ENCODE measurements at regions not wholly inside any gene's neighbourhood (a gene's known extent, or its start where the extent isn't known, plus 50 kb on each side); places are given as distances from the start of the nearest gene placed in this dataset.
"Not testable (repeated sequence)": the region's sequence is repeated elsewhere in the genome, so short reads cannot be mapped to it uniquely, and the experiment has no call there.

DNA sequence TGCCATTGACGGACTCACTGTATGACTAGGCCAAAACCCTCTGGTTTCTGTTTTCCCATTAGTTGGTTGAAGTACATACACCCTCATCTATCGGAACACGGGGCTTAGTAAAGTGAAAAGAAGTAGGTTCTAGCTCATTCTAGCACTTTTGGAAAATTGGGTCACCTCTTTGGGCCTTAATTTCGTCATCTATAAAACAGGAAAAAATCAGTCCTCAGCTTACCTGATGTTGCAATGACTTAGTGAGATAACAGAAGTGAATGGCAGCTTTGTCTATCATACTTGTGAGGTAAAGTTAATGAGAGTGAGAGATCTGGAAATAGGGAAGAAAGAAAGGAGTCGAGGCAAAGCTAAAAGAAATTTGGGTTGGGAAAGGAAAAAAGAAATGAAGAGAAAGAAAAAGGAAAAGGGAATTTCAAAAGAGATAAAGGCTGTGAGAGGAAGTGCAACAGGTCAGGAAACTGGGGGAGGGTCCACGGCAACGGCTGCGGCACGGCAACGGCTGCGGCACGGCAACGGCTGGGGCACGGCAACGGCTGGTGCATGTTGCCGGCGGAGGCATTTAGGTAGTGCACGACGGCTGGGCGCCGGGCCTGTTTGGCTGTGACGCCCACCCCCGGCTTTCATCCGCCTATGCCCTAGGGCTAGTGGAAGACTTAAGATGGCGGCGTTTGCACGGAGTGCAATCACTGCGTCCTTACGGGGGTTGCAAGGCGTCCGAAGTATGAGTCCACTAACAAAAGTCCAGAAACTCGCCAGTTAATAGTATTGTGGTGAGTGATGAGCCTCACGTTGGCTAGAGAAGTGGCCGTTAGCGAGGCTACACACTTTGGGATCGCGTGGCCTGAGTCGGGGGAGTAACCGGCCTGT is 91.4 kb upstream of the XIST start:
- H3K27ac ChIP-seq (ENCODE audit: low read depth in 1 of 3, low read length in 2 of 3), result peak overlapping the region; percentile 72 to 95 (median 86)
- no peak for FAIRE-seq
- no peaks in the 10 kb centered on the region for H3K9me3 ChIP-seq (ENCODE audit: control insufficient read depth in 2 of 2, insufficient read depth in 1 of 2, low read depth in 1 of 2, low read length in 1 of 2)

DNA sequence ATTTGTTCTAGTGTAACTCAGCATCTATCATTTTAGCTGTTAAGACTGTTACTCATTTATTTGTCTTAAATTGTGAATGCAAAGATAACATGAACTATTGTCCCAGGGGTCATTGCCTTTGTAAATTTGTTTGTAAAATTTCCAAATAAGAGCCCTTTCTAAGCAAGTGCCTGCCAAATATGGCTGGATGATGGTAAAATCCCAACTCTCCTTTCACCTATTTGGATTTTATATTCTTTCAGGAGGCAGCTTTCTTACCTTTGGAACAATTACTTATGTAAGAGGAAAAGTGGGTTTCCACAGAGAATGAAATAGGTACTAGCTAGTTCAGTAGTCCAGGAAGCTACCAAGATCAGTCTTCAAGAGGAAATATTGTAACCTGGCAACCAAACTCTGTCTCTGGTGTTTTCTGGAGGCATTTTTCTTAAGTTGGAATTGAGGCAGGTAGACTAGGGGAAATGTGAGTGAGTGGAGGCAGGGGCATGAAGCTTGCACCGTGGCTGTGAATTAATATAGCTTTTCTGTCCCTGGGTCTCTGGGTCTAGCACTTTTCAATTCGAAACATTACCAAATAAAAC is 88.5 kb upstream of the XIST start:
- Histone ChIP-seq H3K4me3 (ENCODE audit: low read depth in 1 of 3, low read length in 3 of 3) (no peak overlapping the region), H3K4me1 (ENCODE audit: control insufficient read depth in 3 of 3, insufficient read depth in 2 of 3, low read depth in 1 of 3, low read length in 2 of 3) (no peaks in the 10 kb centered on the region), H3K27ac (ENCODE audit: low read depth in 1 of 3, low read length in 2 of 3) (no peak overlapping the region), H3K27me3 (ENCODE audit: control insufficient read depth in 3 of 3, insufficient read depth in 3 of 3, low read length in 3 of 3) (no peaks in the 10 kb centered on the region), H3K9me3 (ENCODE audit: control insufficient read depth in 2 of 2, insufficient read depth in 1 of 2, low read depth in 1 of 2, low read length in 1 of 2) (no peaks in the 10 kb centered on the region), H3K36me3 (ENCODE audit: control insufficient read depth in 3 of 3, insufficient read depth in 2 of 3, low read depth in 1 of 3, low read length in 3 of 3) (no peaks in the 10 kb centered on the region)
- FAIRE-seq (no peak), DNase-seq (peak in 1 of 2 donors; percentile 2)
- 63 to 77% (median 73%) methylated on average over 2 of the region's 2 CpGs for WGBS, 3 donors

More for the DNA sequence above, 91.4 kb upstream of the XIST start:
- peak; percentile 78 to 89 for DNase-seq
- Histone ChIP-seq H3K4me3 (ENCODE audit: low read depth in 1 of 3, low read length in 3 of 3) (peak overlapping the region; percentile 69 to 92 (median 81)), H3K27me3 (ENCODE audit: control insufficient read depth in 3 of 3, insufficient read depth in 3 of 3, low read length in 3 of 3) (no peaks in the 10 kb centered on the region), H3K4me1 (ENCODE audit: control insufficient read depth in 3 of 3, insufficient read depth in 2 of 3, low read depth in 1 of 3, low read length in 2 of 3) (no peaks in the 10 kb centered on the region), H3K36me3 (ENCODE audit: control insufficient read depth in 3 of 3, insufficient read depth in 2 of 3, low read depth in 1 of 3, low read length in 3 of 3) (peaks cover 0 to 4% (median 0%) of the 10 kb centered on the region in 3 donors)
- WGBS, 3 donors, result 6% methylated on average over 39 of the region's 39 CpGs

DNA sequence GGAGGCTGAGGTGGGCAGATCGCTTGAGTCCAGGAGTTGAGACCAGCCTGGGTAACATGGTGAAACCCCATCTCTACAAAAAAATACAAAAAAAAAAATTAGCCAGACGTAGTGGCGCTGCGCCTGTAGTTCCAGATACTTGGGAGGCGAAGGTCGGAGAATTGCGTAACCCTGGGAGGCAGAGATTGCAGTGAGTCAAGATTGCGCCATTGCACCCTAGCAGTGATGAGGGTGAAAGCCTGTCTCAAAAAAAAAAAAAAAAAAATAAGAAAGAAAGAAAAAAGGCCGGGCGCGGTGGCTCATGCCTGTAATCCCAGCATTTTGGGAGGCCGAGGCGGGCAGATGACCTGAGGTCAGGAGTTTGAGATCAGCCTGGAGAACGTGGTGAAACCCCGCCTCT is 85.3 kb upstream of the XIST start:
- FAIRE-seq, result not testable (repeated sequence)

DNA sequence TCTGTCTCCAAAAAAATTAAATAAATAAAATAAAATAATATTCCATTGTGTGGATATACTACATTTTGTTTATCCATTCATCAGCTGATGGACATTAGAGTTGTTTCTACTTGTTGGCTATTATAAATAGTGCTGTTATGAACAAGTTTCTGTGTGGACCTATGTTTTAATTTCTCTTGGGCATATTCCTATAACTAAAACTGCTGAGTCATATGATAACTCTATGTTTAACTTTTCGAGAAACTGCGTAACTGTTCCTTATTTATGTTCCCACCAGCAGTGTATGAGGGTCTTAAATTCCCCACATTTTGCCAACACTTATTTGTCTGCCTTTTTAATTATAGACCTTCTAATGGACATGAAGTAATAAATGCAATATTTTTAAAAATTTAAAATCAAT is 80.0 kb upstream of the XIST start:
- no peak overlapping the region for H3K27ac ChIP-seq (ENCODE audit: low read depth in 1 of 3, low read length in 2 of 3)
- H3K27me3 ChIP-seq (ENCODE audit: control insufficient read depth in 3 of 3, insufficient read depth in 3 of 3, low read length in 3 of 3), result no peaks in the 10 kb centered on the region
- H3K9me3 ChIP-seq (ENCODE audit: control insufficient read depth in 2 of 2, insufficient read depth in 1 of 2, low read depth in 1 of 2, low read length in 1 of 2), result no peaks in the 10 kb centered on the region
- 83 to 91% (median 89%) methylated on average over 2 of the region's 2 CpGs for WGBS, 3 donors
- no peak for FAIRE-seq
- DNase-seq, result no peak
- H3K4me3 ChIP-seq (ENCODE audit: low read depth in 1 of 3, low read length in 3 of 3), result no peak overlapping the region
- H3K36me3 ChIP-seq (ENCODE audit: control insufficient read depth in 3 of 3, insufficient read depth in 2 of 3, low read depth in 1 of 3, low read length in 3 of 3), result no peaks in the 10 kb centered on the region
- no peaks in the 10 kb centered on the region for H3K4me1 ChIP-seq (ENCODE audit: control insufficient read depth in 3 of 3, insufficient read depth in 2 of 3, low read depth in 1 of 3, low read length in 2 of 3)

More for the DNA sequence above, 85.3 kb upstream of the XIST start:
- H3K27me3 ChIP-seq (ENCODE audit: control insufficient read depth in 3 of 3, insufficient read depth in 3 of 3, low read length in 3 of 3); H3K4me1 ChIP-seq (ENCODE audit: control insufficient read depth in 3 of 3, insufficient read depth in 2 of 3, low read depth in 1 of 3, low read length in 2 of 3); H3K27ac ChIP-seq (ENCODE audit: low read depth in 1 of 3, low read length in 2 of 3); H3K36me3 ChIP-seq (ENCODE audit: control insufficient read depth in 3 of 3, insufficient read depth in 2 of 3, low read depth in 1 of 3, low read length in 3 of 3); H3K9me3 ChIP-seq (ENCODE audit: control insufficient read depth in 2 of 2, insufficient read depth in 1 of 2, low read depth in 1 of 2, low read length in 1 of 2); H3K4me3 ChIP-seq (ENCODE audit: low read depth in 1 of 3, low read length in 3 of 3): not testable (repeated sequence)
- 21 to 58% (median 31%) methylated on average over 13 to 15 of the region's 15 CpGs for WGBS, 3 donors
- DNase-seq, result peak; percentile 72 to 81

DNA sequence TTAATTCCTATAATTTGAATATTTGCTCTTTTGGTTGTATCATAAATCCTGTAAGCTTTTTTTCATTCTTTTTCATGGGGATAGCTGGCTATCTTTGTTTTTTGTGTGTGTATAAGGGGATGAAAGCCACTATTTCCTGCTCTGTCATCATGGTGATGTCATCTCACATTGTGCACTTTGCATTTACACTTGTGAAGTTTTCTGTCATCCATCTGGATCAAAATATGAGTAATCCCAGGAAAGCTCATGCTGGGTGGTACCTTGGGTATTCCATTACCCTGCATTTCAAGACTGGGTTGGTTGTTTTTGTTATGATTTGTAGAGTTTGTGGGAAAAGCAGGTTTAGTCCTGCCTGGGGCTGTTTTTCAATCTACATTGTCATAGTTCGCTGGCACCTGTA is 77.8 kb upstream of the XIST start:
- Histone ChIP-seq H3K4me3 (ENCODE audit: low read depth in 1 of 3, low read length in 3 of 3) (no peak overlapping the region), H3K9me3 (ENCODE audit: control insufficient read depth in 2 of 2, insufficient read depth in 1 of 2, low read depth in 1 of 2, low read length in 1 of 2) (no peaks in the 10 kb centered on the region), H3K4me1 (ENCODE audit: control insufficient read depth in 3 of 3, insufficient read depth in 2 of 3, low read depth in 1 of 3, low read length in 2 of 3) (no peaks in the 10 kb centered on the region), H3K27me3 (ENCODE audit: control insufficient read depth in 3 of 3, insufficient read depth in 3 of 3, low read length in 3 of 3) (no peaks in the 10 kb centered on the region), H3K36me3 (ENCODE audit: control insufficient read depth in 3 of 3, insufficient read depth in 2 of 3, low read depth in 1 of 3, low read length in 3 of 3) (no peaks in the 10 kb centered on the region), H3K27ac (ENCODE audit: low read depth in 1 of 3, low read length in 2 of 3) (no peak overlapping the region)
- 89 to 100% (median 93%) methylated on average over 1 of the region's 1 CpG for WGBS, 3 donors
- DNase-seq, result no peak
- no peak for FAIRE-seq

DNA sequence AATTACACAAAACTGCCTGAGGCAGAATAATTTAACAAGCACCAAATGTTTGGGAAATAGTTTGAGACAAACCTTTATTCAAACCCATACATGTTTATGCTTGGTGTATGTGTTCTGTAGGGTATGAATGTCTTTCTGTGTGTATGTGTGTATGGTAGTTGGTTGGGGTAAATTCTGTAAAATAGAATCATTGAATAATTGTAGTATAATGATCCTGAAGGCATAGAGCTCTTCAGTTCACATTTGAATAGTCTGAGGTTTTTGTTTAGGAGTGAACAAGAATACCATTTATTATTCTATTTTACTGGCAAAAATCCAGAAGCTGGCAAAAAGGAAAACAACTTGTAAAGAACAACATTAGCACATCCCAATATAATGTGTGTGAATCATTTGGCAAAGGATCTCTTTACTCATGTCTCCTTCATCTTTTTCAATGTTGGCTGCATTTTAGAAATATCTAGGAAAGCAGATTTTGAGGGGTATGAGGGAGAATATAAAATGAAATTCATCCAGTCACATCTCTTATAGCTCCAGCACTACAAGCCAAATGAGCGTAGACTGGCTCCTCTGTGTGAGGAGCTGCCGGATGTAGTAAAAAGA is 70.4 kb upstream of the XIST start:
- DNase-seq (no peak), FAIRE-seq (no peak)
- H3K4me3 ChIP-seq (ENCODE audit: low read depth in 1 of 3, low read length in 3 of 3), result no peak overlapping the region
- H3K36me3 ChIP-seq (ENCODE audit: control insufficient read depth in 3 of 3, insufficient read depth in 2 of 3, low read depth in 1 of 3, low read length in 3 of 3), result no peaks in the 10 kb centered on the region
- H3K4me1 ChIP-seq (ENCODE audit: control insufficient read depth in 3 of 3, insufficient read depth in 2 of 3, low read depth in 1 of 3, low read length in 2 of 3), result no peaks in the 10 kb centered on the region
- WGBS, 3 donors, result 70 to 87% (median 83%) methylated on average over 2 of the region's 2 CpGs
- H3K9me3 ChIP-seq (ENCODE audit: control insufficient read depth in 2 of 2, insufficient read depth in 1 of 2, low read depth in 1 of 2, low read length in 1 of 2), result no peaks in the 10 kb centered on the region
- no peak overlapping the region for H3K27ac ChIP-seq (ENCODE audit: low read depth in 1 of 3, low read length in 2 of 3)
- no peaks in the 10 kb centered on the region for H3K27me3 ChIP-seq (ENCODE audit: control insufficient read depth in 3 of 3, insufficient read depth in 3 of 3, low read length in 3 of 3)

DNA sequence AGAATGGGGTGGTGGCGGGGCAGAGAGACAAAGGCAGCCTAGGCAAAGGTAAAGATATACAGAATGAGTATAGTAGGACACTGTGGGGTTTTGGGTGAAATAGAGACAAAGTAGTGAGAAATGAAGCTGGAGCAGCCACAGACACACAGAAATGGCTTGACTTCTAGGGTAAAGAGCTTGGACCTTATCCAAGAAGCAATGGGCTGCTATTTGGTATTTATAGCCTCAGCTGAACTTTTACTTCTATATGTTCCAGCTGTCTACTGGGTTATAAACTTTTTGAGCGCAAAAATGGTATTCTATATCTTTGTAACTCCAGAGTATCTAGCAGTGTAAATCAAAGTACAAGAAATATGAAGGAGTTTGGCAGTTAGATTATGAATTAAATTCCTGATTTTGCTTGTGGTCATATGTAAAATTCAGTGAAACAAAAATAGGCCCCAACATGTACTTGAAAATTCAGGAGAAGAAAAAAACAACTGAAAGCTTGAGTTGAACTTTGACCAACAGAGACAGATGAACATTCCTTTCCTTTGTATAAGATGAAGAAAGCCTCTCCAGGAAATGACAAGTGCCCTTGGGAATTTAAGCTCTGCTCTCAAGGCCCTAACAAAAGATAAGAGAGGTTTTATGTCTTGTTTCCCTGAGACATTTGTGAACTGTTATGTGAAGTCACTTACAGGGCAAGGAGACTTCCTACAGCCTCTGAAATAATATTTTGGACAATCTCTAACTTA is 64.6 kb upstream of the XIST start:
- Histone ChIP-seq H3K4me3 (ENCODE audit: low read depth in 1 of 3, low read length in 3 of 3) (no peak overlapping the region), H3K4me1 (ENCODE audit: control insufficient read depth in 3 of 3, insufficient read depth in 2 of 3, low read depth in 1 of 3, low read length in 2 of 3) (peaks cover 0 to 8% (median 0%) of the 10 kb centered on the region in 3 donors), H3K27ac (ENCODE audit: low read depth in 1 of 3, low read length in 2 of 3) (peak overlapping the region in 1 of 3 donors; percentile 33), H3K27me3 (ENCODE audit: control insufficient read depth in 3 of 3, insufficient read depth in 3 of 3, low read length in 3 of 3) (no peaks in the 10 kb centered on the region), H3K36me3 (ENCODE audit: control insufficient read depth in 3 of 3, insufficient read depth in 2 of 3, low read depth in 1 of 3, low read length in 3 of 3) (no peaks in the 10 kb centered on the region), H3K9me3 (ENCODE audit: control insufficient read depth in 2 of 2, insufficient read depth in 1 of 2, low read depth in 1 of 2, low read length in 1 of 2) (no peaks in the 10 kb centered on the region)
- FAIRE-seq, result no peak
- 61 to 68% (median 61%) methylated on average over 2 of the region's 2 CpGs for WGBS, 3 donors
- peak; percentile 36 to 51 for DNase-seq

DNA sequence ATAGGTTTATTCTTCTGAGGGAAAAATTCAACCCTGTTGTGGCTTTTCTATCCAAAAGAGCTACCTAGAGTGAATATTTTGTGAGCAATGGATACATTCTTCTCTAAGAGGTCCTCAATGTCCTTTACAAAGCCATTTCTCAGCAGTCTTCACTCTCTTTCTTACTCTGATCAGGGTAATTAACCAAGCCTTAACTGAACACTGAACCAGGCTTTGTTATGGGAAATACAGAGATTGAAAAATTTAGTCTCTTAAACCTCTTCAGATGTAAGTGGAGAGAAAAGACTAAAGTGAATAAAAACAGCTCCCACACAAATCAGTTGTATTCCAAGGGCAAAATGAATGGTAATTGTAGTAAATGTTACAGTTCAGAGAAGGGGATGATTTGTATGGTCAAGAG is 64.0 kb upstream of the XIST start:
- no peaks in the 10 kb centered on the region for H3K36me3 ChIP-seq (ENCODE audit: control insufficient read depth in 3 of 3, insufficient read depth in 2 of 3, low read depth in 1 of 3, low read length in 3 of 3)
- FAIRE-seq (no peak), DNase-seq (no peak)
- no peak overlapping the region for H3K4me3 ChIP-seq (ENCODE audit: low read depth in 1 of 3, low read length in 3 of 3)
- H3K4me1 ChIP-seq (ENCODE audit: control insufficient read depth in 3 of 3, insufficient read depth in 2 of 3, low read depth in 1 of 3, low read length in 2 of 3), result peaks cover 0 to 8% (median 0%) of the 10 kb centered on the region in 3 donors
- peak overlapping the region in 1 of 3 donors; percentile 33 for H3K27ac ChIP-seq (ENCODE audit: low read depth in 1 of 3, low read length in 2 of 3)
- H3K9me3 ChIP-seq (ENCODE audit: control insufficient read depth in 2 of 2, insufficient read depth in 1 of 2, low read depth in 1 of 2, low read length in 1 of 2), result no peaks in the 10 kb centered on the region
- H3K27me3 ChIP-seq (ENCODE audit: control insufficient read depth in 3 of 3, insufficient read depth in 3 of 3, low read length in 3 of 3), result no peaks in the 10 kb centered on the region

All from small intestine (tissue), 7 donors.